ENCODE measurements at regions not wholly inside any gene's neighbourhood (a gene's known extent, or its start where the extent isn't known, plus 50 kb on each side); places are given as distances from the start of the nearest gene placed in this dataset.

- DNase-seq (ENCODE audit: low read depth), result no peak
Measured at GRCh38 chr9:126095546-126096190, 231.0 kb upstream of the MVB12B start.

GRCh38 chr9:126096340-126096739 is 230.3 kb upstream of the MVB12B start:
- no peak for DNase-seq (ENCODE audit: low read depth)

GRCh38 chr9:126097679-126098078 is 228.9 kb upstream of the MVB12B start:
- no peak for DNase-seq (ENCODE audit: low read depth)

- DNase-seq (ENCODE audit: low read depth), result no peak
Measured at GRCh38 chr9:126106404-126106803, 220.2 kb upstream of the MVB12B start.

GRCh38 chr9:126107693-126108092 is 218.9 kb upstream of the MVB12B start:
- DNase-seq (ENCODE audit: low read depth), result no peak

GRCh38 chr9:126108240-126108639 is 218.4 kb upstream of the MVB12B start:
- no peak for DNase-seq (ENCODE audit: low read depth)

- no peak for DNase-seq (ENCODE audit: low read depth)
Measured at GRCh38 chr9:126109575-126109974, 217.1 kb upstream of the MVB12B start.

GRCh38 chr9:126111556-126111955 is 215.1 kb upstream of the MVB12B start:
- no peak for DNase-seq (ENCODE audit: low read depth)

- no peak for DNase-seq (ENCODE audit: low read depth)
Measured at GRCh38 chr9:126112135-126112720, 214.4 kb upstream of the MVB12B start.

GRCh38 chr9:126113176-126113575 is 213.5 kb upstream of the MVB12B start:
- no peak for DNase-seq (ENCODE audit: low read depth)

GRCh38 chr9:126113756-126114408 is 212.7 kb upstream of the MVB12B start:
- no peak for DNase-seq (ENCODE audit: low read depth)

GRCh38 chr9:126114409-126114760 is 212.2 kb upstream of the MVB12B start:
- no peak for DNase-seq (ENCODE audit: low read depth)

GRCh38 chr9:126114850-126115460 is 211.7 kb upstream of the MVB12B start:
- DNase-seq (ENCODE audit: low read depth), result no peak

GRCh38 chr9:126116351-126117157 is 210.1 kb upstream of the MVB12B start:
- no peak for DNase-seq (ENCODE audit: low read depth)

- DNase-seq (ENCODE audit: low read depth), result no peak
Measured at GRCh38 chr9:126117158-126117425, 209.5 kb upstream of the MVB12B start.

- no peak for DNase-seq (ENCODE audit: low read depth)
Measured at GRCh38 chr9:126117631-126118030, 209.0 kb upstream of the MVB12B start.

GRCh38 chr9:126119731-126120130 is 206.9 kb upstream of the MVB12B start:
- DNase-seq (ENCODE audit: low read depth), result no peak

GRCh38 chr9:126122901-126123616 is 203.6 kb upstream of the MVB12B start:
- no peak for DNase-seq (ENCODE audit: low read depth)

- no peak for DNase-seq (ENCODE audit: low read depth)
Measured at GRCh38 chr9:126123927-126124326, 202.7 kb upstream of the MVB12B start.

GRCh38 chr9:126125177-126125576 is 201.5 kb upstream of the MVB12B start:
- DNase-seq (ENCODE audit: low read depth), result no peak

- DNase-seq (ENCODE audit: low read depth), result no peak
Measured at GRCh38 chr9:126125577-126125976, 201.1 kb upstream of the MVB12B start.

- DNase-seq (ENCODE audit: low read depth), result no peak
Measured at GRCh38 chr9:126125992-126126409, 200.6 kb upstream of the MVB12B start.

Data from stimulated activated CD4-positive, alpha-beta T cell treated with anti-CD3 and anti-CD28 coated beads, Interleukin-2, amount 100 ng/mL, for 4 hours (primary cell).